Hematopoietic multipotent progenitor cell (in vitro differentiated cells): ENCODE measurements at regions not wholly inside any gene's neighbourhood (a gene's known extent, or its start where the extent isn't known, plus 50 kb on each side); places are given as distances from the start of the nearest gene placed in this dataset.

Experiments
- DNase-seq, 3 donors: peaks; one replicate each; pipeline ENCODE4 v3.0.0-alpha.2; 2011 to 2015; ENCODE audit warnings: low read depth in 2 of 3, low spot score in 2 of 3

DNA sequence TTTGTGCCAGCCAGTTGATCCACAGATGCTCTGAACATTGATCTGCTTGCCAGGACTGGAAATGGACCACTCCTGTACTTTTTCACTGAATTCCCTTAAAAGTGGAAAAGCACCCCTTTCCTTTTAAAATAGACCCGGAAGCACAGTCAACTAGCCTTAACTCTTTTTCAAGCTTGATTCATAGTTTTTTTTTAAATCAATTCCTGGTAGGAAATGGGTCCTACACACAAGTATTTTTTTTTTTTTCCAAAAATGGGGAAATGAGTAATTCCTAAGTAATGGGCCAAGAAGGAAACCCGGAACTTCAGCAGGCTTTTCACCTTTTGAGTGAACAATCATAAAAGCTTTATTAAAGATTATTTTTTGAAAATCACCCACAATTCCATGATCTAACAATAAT, 234.4 kb upstream of the ADAMTS9 start:
- DNase-seq: no peak

DNA sequence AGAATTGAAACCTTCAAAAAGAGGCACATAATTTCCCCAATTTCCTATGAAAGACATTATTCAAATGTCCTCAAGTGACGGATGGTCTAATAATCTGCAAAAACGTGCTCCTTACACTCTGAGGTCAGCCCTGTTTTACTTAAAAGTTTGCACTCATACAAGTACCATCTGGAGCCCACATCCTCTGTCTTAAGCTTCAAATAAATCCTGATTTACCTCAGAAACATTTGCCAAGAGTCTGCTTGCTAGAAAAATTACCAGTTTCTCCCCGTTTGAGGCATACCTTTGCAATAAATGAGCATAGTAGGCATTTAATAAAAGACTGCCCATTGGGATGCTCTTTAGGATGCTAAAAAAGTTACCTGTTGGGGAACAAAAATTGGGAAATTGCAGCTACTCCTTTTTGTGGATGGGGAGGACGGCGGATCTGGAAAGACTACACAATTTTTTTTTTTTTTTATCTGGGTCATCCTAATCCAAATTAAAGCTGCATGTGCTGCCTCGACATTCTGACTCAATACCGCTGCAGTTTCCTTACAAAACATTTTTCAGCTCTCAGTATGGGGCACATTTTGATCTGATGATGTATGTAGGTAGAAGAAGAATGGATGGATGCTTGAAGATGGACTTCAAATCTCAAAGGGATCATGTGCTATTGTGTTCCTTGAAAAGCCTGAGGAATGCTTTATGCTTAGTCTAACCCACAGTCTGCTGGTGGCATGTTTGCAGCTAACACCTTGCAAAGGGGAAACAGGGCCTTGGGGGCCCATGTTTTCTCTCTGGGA, 233.7 kb upstream of the ADAMTS9 start:
- DNase-seq: no peak

DNA sequence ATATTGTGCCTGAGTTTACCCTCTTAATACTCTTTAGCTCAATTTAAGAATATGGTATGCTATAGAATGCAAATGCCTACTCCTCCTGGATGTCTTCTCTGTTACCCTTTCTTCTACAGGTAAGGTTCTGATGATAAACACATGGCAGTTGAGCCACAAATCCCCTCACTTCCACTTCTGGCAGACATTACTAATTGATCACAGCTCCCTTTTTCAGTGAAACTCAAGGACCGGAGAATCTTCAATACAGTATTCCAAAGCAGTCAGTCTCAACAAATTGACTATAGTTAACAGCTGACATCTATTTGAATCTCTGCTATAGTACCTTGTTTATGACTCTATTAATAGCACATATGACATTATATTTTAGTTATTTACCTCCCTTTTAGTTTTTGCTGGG, 232.1 kb upstream of the ADAMTS9 start:
- DNase-seq: no peak

DNA sequence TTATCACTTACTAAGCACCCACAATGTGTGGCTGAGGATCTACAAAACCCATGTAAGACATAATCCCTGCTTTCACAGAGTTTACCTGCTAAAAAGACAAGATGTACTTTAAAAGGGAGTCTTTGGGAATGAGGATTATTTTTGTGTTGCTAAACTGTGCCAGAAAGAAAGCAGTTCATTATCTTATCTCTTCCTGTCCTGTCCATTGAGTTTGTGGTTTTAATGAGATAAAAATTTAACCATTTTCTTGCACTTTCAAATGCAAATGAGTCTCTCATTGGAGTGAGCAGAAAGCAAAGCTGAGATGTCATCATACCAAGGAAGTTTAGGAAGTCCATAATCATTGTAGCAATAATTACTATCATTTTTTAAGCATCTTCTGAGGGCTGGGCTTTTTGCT, 231.2 kb upstream of the ADAMTS9 start:
- DNase-seq: no peak

DNA sequence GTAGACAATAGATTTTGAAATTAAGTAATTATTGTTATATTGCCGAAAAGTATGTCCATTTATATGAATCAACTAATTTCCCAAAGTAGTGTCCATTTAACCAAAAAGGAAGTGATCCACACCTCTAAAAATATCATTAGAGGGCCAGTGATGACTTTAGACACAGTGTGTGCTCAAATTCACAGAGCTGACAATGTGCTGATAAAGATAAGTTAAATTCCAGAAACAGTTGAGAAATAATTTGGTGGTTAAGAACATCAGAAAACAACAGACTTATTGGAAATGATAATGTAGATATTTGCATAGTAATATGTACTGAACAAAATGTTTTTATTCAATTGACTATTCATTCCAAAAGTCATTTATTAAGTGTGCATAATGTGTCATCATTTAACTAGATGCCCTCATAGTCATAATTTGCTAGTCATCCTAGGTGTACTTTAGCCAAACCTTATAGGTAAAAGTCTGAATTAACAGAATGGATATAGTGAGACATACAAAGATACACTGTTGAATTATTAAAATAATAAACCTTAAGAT, 230.2 kb upstream of the ADAMTS9 start:
- no peak for DNase-seq

DNA sequence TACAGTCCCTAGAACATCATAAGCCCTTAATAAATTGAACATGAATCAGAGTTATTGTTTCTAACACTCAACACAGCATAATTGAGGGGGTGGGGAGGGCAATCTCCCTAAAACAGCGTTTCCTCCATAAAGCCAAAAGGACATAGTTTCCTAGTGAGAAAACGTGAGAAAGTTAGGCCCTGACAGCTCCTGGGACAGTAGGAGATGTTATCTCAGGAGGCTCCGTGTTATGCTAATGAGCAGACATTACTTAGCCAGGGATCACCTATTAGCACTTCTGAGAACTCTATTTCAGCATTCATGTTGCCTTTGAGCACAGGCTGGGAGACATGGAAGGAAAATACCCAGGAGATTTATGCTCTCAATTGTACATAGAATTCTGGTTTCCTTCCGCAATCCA, 229.1 kb upstream of the ADAMTS9 start:
- DNase-seq: no peak

DNA sequence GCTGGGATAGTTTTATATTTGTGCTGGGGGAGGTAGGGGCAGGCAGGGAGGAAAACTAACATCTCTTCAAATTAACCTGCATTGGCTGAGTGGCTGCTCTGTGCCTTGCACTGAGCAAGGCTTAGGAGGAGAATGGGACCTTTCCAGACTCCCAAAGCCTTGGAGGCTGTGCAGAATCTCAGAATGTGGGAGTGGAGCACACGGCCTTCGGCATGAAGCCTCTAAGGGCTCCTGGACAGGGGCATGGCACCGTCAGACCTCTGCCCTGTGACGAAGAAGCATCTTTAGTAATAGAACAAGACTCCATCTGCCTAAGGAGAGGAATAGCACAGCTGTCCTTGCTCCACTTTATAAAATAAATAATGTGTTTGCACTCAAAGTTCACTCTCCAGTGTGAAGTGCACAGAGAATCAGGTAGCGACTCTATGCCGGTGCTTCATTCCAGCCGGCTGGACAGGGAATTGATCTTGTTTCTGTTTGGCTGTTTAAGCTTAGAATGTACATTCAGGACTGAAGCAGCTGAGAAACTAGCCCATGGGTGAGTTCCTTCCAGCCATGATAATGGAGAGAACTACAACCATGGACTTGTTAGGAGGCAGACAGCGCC, 228.5 kb upstream of the ADAMTS9 start:
- no peak for DNase-seq

DNA sequence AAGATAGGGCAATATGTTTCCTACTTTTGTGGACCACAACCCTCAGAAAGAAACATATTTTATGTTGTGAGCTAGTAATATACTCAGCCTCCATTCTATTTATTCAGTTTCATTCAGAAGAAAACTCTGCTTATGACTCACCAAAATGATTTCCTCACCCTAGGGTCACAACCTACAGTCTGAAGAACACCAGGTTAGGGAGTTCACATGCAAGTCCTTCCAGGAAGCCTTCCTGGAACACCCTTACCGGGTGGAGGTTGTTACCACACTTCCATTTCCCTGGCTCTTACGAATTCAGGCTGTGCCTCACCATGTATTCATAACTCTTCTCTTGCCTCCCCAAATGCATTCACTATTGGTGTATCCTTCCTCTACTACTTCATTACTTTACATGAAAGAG, 228.0 kb upstream of the ADAMTS9 start:
- DNase-seq: no peak

DNA sequence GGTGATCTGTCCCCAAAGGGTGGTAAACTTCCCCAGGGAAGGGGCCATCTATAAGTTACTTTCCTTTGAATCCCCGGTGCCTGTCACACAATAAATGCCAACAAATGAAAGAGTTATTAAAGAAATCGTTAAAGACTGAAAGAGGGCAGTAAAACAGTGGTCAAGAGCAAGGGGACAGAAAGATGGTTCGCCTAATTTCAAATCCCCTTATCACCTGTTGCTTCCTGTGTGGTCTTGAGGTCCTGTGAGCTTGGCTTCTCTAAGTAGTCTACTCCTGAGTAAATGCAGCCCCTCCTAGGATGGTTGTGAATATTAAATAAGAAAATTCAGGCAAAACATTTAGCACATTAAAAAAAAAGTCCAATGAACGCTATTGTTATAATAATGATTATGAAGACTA, 225.7 kb upstream of the ADAMTS9 start:
- no peak for DNase-seq

DNA sequence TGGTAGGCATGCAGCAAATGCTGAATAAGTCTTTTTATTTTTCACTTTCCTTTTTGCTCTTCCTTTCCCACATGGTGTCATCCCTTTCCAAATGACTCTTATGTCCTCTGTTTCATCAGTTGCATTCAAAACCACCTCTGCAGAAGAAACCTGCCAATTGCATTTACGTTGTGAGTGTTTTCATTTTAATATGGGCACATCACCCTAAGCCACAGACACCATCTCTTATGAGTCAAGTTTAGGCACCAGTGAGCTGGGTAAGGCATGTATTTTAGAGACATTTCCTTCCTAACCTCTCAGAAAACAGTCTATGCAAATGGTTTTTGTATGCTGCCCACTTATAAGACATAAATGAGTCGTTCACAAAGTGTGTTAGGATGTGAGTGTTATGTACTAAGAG, 223.3 kb upstream of the ADAMTS9 start:
- DNase-seq: no peak

DNA sequence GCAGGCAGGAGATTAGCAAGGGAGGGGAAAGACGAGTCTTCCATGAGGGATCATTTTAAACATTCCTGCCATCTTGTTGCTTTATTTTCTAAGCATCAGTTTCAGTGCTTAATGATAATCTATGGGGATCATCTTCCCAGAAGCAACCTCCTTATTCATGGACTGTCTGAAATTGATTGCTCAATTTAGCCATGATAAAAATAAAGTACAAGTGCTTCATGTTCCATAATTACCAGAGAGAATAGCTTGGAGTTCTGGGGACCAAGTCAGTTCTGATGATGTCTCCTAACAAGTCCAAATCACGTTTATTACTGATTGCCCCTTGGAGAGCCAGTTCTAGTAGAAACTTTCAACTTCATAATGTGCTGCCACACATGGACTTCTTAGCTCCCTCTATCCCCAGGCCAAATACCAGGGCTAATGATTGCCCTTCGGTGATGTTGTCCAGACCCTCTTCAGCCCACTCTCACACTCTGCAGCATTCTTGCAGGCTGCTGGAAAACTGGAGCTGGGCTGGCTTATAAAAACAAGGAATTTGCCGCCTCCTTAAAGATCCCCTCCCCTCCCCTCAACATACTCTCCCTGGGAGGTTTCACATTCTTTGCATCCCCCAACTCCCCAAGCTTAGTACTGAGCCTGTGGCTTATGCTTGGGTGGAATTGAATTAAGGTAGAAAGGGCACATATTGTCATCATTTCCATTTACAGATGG, 222.1 kb upstream of the ADAMTS9 start:
- DNase-seq: no peak

DNA sequence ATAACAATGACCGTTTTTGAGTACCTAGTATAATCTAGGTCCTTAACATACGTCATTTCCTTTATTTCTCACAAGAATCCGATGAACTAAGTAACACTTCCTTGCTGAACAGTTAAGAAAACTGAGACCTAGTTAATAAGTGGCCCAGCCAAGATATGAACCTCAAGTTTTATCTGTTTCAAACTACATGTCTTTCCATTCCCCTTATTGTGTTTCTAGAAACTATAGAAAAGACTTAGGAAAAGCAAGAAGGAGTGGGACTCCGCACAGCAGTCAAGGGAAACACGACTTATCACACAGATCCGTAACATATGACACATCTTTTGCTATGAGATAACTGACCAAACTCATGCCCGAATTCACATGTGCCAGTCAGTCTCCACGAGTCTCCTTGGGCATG, 221.2 kb upstream of the ADAMTS9 start:
- no peak for DNase-seq

DNA sequence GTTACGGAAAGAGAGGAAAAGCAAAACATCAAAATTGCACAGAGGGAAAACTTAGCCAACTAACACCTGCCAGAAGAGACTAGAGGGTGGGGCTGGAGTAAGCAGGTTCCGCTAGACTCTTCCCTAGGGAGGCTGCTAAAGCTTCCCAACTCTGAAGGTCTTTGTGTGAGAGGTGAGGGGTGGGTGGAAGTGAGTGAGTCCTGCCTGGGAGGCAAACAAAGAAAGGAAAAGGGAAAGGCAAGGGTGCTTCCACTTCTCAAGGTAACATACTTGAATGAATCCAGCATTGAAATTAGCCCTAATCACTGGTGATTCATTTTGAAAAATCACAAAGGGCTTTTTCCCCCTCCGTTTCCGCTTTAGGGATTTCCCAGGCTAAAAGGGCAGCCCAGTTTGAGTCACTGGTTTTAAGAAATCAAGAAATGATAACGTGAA, 220.5 kb upstream of the ADAMTS9 start:
- no peak for DNase-seq

DNA sequence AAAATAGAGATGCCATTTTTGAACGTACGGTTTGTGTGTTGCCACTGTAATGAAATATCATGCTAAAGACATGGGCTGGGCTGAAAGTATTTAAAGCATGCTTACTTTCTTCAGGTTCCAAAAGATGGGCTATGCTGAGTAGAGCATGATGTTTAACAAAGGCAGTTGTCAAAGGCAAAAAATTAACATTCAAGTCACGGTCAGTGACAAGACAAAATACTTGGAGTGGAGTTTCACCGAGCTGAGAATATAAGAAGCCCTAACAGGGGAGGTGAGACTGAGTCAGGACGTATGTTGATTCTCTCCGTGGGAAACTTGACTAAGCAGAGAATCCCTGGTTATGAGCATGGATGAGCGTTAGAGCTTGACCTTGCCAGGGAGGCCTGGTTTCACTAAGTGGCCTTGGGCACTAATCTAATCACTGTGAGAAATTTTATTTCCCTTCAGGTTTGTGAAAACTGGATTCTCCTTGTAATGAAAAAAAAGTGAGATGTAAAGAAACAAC, 218.2 kb upstream of the ADAMTS9 start:
- no peak for DNase-seq

DNA sequence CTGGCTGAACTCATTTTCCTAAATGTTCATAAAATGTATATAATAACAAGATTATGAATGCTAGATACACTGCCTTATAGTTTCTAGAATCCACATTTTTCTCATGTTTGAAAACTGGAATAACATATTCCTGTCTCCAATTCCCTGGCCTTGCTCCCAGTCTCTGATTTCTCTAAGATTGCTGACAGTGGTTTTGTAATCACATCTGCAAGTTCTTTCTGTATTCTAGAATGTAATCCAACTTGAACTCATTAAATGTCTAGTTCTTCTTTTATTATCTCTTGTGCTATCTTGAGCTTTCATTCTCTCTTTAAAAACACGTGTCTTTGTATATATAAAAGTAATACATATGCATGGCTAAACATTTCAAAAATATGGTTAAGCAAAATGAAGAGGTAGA, 215.2 kb upstream of the ADAMTS9 start:
- no peak for DNase-seq

DNA sequence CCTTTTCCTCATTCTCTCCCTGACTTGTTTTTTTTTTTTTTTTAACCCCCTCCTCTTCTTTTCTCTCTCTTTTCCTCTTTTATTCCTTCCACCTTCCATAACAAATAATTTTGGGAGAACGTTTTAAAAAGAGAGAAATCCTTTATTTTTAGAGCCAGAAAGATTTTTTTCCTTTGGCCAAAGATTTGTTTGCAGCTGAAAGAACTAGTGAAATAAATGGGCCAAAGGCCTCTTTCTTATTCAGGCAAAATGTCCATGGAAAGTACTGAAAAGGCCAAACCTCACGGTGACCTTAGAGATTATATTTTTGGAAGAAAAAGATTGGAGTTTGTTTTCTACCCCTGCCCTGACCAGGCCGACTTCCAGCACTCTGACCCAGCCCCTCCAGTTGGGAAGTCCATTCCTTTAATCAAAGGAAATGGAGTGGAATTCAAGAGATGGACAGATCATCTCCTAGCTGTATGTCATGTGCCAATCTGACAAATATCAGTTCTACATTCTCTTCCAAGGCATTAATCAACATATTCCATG, 214.3 kb upstream of the ADAMTS9 start:
- DNase-seq: no peak

DNA sequence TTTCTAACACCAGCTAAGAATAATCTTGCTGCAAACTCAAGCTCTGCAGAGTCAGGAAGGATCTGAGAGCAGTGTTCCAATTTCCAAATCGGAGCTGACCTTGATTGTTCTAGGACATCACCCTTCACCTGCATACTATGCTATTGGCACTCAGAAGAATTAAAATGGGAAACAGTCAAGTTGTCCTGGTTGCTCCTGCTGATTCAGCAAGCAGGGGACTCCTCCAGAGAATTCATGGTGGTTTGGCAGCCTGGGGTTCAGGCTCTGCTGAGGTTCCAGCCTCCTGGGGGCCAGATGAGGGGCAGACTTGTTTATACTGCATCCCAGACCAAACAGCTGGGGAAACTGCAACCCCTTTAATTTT, 213.7 kb upstream of the ADAMTS9 start:
- DNase-seq: no peak

DNA sequence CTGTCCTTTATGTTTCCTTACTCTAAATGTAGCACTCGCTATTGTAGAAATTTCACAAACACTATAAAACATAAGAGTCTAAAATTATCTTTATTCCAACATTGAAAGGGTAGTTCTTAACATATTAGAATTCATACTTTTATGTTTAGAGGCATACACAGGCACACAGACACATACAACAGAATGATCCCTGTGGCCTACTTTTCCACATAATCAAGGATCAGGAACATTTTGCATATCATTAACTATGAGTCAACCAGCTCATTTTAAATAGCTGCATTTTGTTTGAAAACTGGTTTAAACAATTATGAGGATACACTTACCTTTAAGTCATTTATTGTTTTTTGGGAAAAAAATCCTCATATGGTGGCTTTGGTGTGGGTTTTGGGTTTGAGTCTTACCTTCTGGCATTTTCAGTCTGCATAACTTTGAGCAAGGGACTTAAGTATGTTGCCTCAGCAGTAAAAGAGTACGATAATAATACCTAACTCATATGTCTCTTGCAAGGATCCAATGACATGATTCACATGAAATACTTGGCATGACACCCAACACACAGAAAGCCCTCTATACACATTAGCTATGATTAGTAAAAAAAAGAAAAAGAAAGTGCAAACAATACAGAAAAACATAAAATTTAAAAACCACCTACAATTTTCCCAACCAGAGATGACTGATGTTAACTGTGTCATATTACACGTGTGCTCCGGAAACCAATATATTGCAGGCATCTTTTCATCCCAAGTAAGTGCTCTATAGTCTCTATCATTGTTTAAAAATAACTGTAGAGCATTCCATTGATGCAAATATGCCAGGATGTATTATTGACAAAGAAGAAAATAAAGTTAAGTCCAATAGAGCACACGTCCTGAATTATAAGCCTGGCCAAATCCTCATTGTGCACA, 213.1 kb upstream of the ADAMTS9 start:
- DNase-seq: no peak

DNA sequence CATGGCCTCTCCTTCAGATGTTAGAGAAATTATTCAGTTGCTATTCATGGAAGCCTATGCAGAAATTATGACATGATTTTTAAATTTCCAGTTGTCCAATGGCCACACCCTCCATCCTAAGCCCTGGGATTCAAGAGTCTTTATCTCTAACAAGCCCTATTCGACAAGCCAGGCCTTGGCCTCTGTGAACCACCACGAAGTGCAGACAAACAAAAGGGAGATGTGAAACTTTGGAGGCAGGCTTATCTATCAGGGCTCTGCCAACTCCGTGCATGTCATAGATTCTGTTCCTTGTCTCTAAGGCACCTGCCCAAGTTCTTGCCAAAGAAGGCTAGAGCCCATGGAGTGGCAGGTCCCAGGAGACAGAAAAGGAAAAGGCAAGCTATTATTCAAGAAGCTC, 212.4 kb upstream of the ADAMTS9 start:
- no peak for DNase-seq

DNA sequence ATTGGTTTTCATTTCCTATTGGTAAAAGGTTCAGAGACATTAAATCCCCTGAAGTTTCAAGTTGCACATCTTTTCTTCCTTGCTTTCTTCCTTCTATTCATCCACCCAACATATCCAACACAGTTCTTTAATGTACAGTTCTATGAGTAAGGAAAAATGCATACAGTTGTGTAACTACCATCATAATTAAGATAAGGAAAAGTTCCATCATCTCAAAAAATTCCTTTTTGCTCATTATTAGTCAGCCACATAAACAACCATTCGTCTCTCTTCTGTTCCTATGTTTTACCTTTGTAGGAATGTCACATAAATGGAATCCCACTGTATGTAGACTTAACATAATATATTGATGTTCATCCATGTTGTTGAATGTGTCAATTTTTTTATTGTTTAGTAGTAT, 211.1 kb upstream of the ADAMTS9 start:
- no peak for DNase-seq
